Neural cell (in vitro differentiated cells): ENCODE measurements at regions not wholly inside any gene's neighbourhood (a gene's known extent, or its start where the extent isn't known, plus 50 kb on each side); places are given as distances from the start of the nearest gene placed in this dataset.

ENCODE experiments used
- H2AFZ ChIP-seq: fragments of 200-600, 300-800 bp; sonication (generic), shearing (Covaris generic); 2 replicates; pipeline ENCODE4 v1.6.0; 2014; ENCODE audit warnings: low read depth, mild to moderate bottlenecking, antibody characterized with exemption, low read length, moderate library complexity
- H3F3A ChIP-seq: fragments of 200-600 bp; shearing (Covaris generic); 2 replicates; pipeline ENCODE4 v1.6.1; 2016; ENCODE audit warnings: mild to moderate bottlenecking, moderate library complexity, mixed read lengths, antibody characterized with exemption, low read length; ENCODE audit not compliant: insufficient read depth, poor library complexity, severe bottlenecking
- H3K27ac ChIP-seq: fragments of 200-600, 300-800 bp; sonication (generic), shearing (Covaris generic); 2 replicates; pipeline ENCODE4 v1.5.1; 2014; ENCODE audit warnings: mild to moderate bottlenecking, low read length, moderate library complexity
- H3K27me3 ChIP-seq: fragments of 300-800, 200-600 bp; sonication (generic), shearing (Covaris generic); 2 replicates; pipeline ENCODE4 v1.6.0; 2014; ENCODE audit warnings: mild to moderate bottlenecking, low read depth, low read length, moderate library complexity; ENCODE audit not compliant: insufficient read depth
- H3K36me3 ChIP-seq: fragments of 300-800, 200-600 bp; sonication (generic), shearing (Covaris generic); 2 replicates; pipeline ENCODE4 v1.5.1; 2014; ENCODE audit warnings: mild to moderate bottlenecking, antibody characterized with exemption, low read length, moderate library complexity; ENCODE audit not compliant: insufficient read depth
- H3K4me2 ChIP-seq: fragments of 300-800, 200-600 bp; sonication (generic), shearing (Covaris generic); 2 replicates; pipeline ENCODE4 v1.6.0; 2014; ENCODE audit warnings: mild to moderate bottlenecking, low read length
- H3K4me3 ChIP-seq: fragments of 300-800, 200-600 bp; sonication (generic), shearing (Covaris generic); 2 replicates; pipeline ENCODE4 v1.5.1; 2014; ENCODE audit warnings: mild to moderate bottlenecking, low read length, moderate library complexity
- H3K79me2 ChIP-seq: fragments of 200-600 bp; shearing (Covaris generic); replicated peaks from 2 replicates; pipeline ENCODE4 v1.6.0; 2014; ENCODE audit warnings: mild to moderate bottlenecking, low read length, moderate library complexity; ENCODE audit not compliant: insufficient read depth
- H3K9ac ChIP-seq: fragments of 300-800, 200-600 bp; sonication (generic), shearing (Covaris generic); 2 replicates; pipeline ENCODE4 v1.6.1; 2016; ENCODE audit warnings: mild to moderate bottlenecking, low read length, mixed read lengths
- H3K9me2 ChIP-seq: fragments of 200-600 bp; shearing (Covaris generic); 2 replicates; pipeline ENCODE4 v1.6.1; 2016; ENCODE audit warnings: mild to moderate bottlenecking, low read length, mixed read lengths; ENCODE audit not compliant: insufficient read depth
- H3K9me3 ChIP-seq: fragments of 200-600, 300-800 bp; sonication (generic), shearing (Covaris generic); 2 replicates; pipeline ENCODE4 v1.6.1; 2016; ENCODE audit warnings: mild to moderate bottlenecking, mixed run types, low read length, moderate library complexity, mixed read lengths
- H4K20me1 ChIP-seq: fragments of 200-600 bp; shearing (Covaris generic); 2 replicates; pipeline ENCODE4 v1.6.1; 2016; ENCODE audit warnings: mild to moderate bottlenecking, mixed run types; ENCODE audit not compliant: insufficient read depth
- EP300 ChIP-seq: fragments of 450-650 bp; conservative IDR thresholded peaks from 2 replicates; pipeline ENCODE4 v1.6.1; 2014; ENCODE audit warnings: antibody characterized with exemption, mild to moderate bottlenecking, moderate library complexity; ENCODE audit not compliant: poor library complexity, severe bottlenecking
- EZH2 ChIP-seq: fragments of 200-600, 300-800 bp; shearing (Covaris generic), sonication (generic); IDR thresholded peaks from 2 replicates; pipeline ENCODE4 v1.6.1; 2014; ENCODE audit warnings: antibody characterized with exemption, low read length, borderline replicate concordance, mild to moderate bottlenecking; ENCODE audit not compliant: insufficient read depth, poor library complexity, severe bottlenecking
- MXI1 ChIP-seq: fragments of 450-650 bp; conservative IDR thresholded peaks from 2 replicates; pipeline ENCODE4 v1.6.1; 2014; ENCODE audit warnings: antibody characterized with exemption, mild to moderate bottlenecking; ENCODE audit not compliant: poor library complexity, severe bottlenecking
- POLR2AphosphoS5 ChIP-seq: IDR thresholded peaks from 2 replicates; pipeline ENCODE4 v1.6.1; 2012
- RAD21 ChIP-seq: fragments of 450-650 bp; conservative IDR thresholded peaks from 2 replicates; pipeline ENCODE4 v1.6.1; 2014; ENCODE audit warnings: antibody characterized with exemption, mild to moderate bottlenecking, moderate library complexity
- REST ChIP-seq: IDR thresholded peaks from 2 replicates; pipeline ENCODE4 v1.6.1; 2012; ENCODE audit warnings: borderline replicate concordance
- SMC3 ChIP-seq: fragments of 450-650 bp; conservative IDR thresholded peaks from 2 replicates; pipeline ENCODE4 v1.6.1; 2014; ENCODE audit warnings: antibody characterized with exemption, mild to moderate bottlenecking, moderate library complexity; ENCODE audit not compliant: poor library complexity
- TAF1 ChIP-seq: IDR thresholded peaks from 2 replicates; pipeline ENCODE4 v1.6.1; 2012; ENCODE audit warnings: low read depth
- TF ChIP-seq, protein P1 (sequence below): fragments of 450-650 bp; IDR thresholded peaks from 2 replicates; pipeline ENCODE4 v1.5.1; 2014; ENCODE audit warnings: antibody characterized with exemption, mild to moderate bottlenecking, moderate library complexity; ENCODE audit not compliant: poor library complexity, severe bottlenecking

DNA sequence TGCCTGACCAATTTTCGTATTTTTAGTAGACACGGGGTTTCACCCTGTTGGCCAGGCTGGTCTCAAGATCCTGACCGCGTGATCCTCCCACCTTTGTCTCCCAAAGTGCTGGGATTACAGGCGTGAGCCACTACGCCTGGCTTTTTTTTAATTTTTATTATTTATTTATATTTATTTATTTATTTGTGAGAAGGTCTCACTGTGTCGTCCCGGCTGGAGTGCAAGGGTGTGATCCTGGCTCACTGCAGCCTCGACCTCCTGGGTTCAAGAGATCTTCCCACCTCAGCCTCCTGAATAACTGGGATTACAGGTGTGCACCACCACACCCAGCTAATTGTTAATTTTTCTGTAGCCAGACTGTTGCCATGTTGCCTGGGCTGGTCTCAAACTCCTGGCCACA lies 141.1 kb downstream of the CRLF2 start:
- Histone ChIP-seq H3K4me3 (no peak overlapping the region), H3K9ac (no peak overlapping the region), H3K9me3 (no peaks in the 10 kb centered on the region), H3K79me2 (no peaks in the 10 kb centered on the region), H3K4me2 (no peak overlapping the region), H4K20me1 (no peaks in the 10 kb centered on the region), H2AFZ (no peak overlapping the region), H3F3A (no peaks in the 10 kb centered on the region), H3K9me2 (no peaks in the 10 kb centered on the region), H3K27me3 (no peaks in the 10 kb centered on the region), H3K36me3 (no peaks in the 10 kb centered on the region), H3K27ac (no peak overlapping the region)
- TF ChIP-seq, protein P1, sequence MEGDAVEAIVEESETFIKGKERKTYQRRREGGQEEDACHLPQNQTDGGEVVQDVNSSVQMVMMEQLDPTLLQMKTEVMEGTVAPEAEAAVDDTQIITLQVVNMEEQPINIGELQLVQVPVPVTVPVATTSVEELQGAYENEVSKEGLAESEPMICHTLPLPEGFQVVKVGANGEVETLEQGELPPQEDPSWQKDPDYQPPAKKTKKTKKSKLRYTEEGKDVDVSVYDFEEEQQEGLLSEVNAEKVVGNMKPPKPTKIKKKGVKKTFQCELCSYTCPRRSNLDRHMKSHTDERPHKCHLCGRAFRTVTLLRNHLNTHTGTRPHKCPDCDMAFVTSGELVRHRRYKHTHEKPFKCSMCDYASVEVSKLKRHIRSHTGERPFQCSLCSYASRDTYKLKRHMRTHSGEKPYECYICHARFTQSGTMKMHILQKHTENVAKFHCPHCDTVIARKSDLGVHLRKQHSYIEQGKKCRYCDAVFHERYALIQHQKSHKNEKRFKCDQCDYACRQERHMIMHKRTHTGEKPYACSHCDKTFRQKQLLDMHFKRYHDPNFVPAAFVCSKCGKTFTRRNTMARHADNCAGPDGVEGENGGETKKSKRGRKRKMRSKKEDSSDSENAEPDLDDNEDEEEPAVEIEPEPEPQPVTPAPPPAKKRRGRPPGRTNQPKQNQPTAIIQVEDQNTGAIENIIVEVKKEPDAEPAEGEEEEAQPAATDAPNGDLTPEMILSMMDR: no peak
- no peak for TF ChIP-seq POLR2AphosphoS5
- TF ChIP-seq REST: no peak
- no peak for TF ChIP-seq RAD21
- TF ChIP-seq EP300: no peak
- no peak for TF ChIP-seq EZH2
- no peak for TF ChIP-seq TAF1
- TF ChIP-seq MXI1: no peak
- TF ChIP-seq SMC3: no peak

- Histone ChIP-seq H3F3A (no peaks in the 10 kb centered on the region), H3K27ac (no peak overlapping the region), H3K9ac (no peak overlapping the region), H3K9me2 (no peaks in the 10 kb centered on the region), H3K36me3 (no peaks in the 10 kb centered on the region), H3K27me3 (no peaks in the 10 kb centered on the region), H3K4me2 (no peak overlapping the region), H3K4me3 (no peak overlapping the region), H3K9me3 (peaks cover 10% of the 10 kb centered on the region), H2AFZ (no peak overlapping the region), H3K79me2 (no peaks in the 10 kb centered on the region), H4K20me1 (no peaks in the 10 kb centered on the region)
- no peak for TF ChIP-seq EP300
- no peak for TF ChIP-seq EZH2
- no peak for TF ChIP-seq SMC3
- no peak for TF ChIP-seq REST
These were observed 150.1 kb downstream of the CRLF2 start for GRCh38 chrX:1062351-1062750.
